HG03521 (cell line): ENCODE measurements at regions not wholly inside any gene's neighbourhood (a gene's known extent, or its start where the extent isn't known, plus 50 kb on each side); places are given as distances from the start of the nearest gene placed in this dataset.

Experiments used
- ATAC-seq: cut with Tn5 transposase; IDR thresholded peaks from one replicate; pipeline ENCODE4 v1.9.1; 2021; ENCODE audit warnings: mild to moderate bottlenecking, moderate library complexity; ENCODE audit not compliant: unreplicated experiment

GRCh38 chr13:90770334-90770733 is 577.2 kb upstream of the MIR17HG start:
- no peak for ATAC-seq

GRCh38 chr13:90773681-90774080 is 573.8 kb upstream of the MIR17HG start:
- ATAC-seq: no peak

- no peak for ATAC-seq
Measured at GRCh38 chr13:90776051-90776748, 571.3 kb upstream of the MIR17HG start.

GRCh38 chr13:90783273-90783672 is 564.2 kb upstream of the MIR17HG start:
- no peak for ATAC-seq

- ATAC-seq: no peak
Measured at GRCh38 chr13:90787007-90787406, 560.5 kb upstream of the MIR17HG start.

GRCh38 chr13:90792335-90792734 is 555.2 kb upstream of the MIR17HG start:
- ATAC-seq: no peak

- ATAC-seq: no peak
Measured at GRCh38 chr13:90793261-90793820, 554.1 kb upstream of the MIR17HG start.

GRCh38 chr13:90796474-90796873 is 551.0 kb upstream of the MIR17HG start:
- ATAC-seq: no peak

GRCh38 chr13:90797335-90797734 is 550.2 kb upstream of the MIR17HG start:
- no peak for ATAC-seq

- no peak for ATAC-seq
Measured at GRCh38 chr13:90798381-90798780, 549.1 kb upstream of the MIR17HG start.

- ATAC-seq: no peak
Measured at GRCh38 chr13:90800082-90800746, 547.3 kb upstream of the MIR17HG start.

- ATAC-seq: no peak
Measured at GRCh38 chr13:90801621-90802020, 545.9 kb upstream of the MIR17HG start.

- no peak for ATAC-seq
Measured at GRCh38 chr13:90803210-90803609, 544.3 kb upstream of the MIR17HG start.

- ATAC-seq: no peak
Measured at GRCh38 chr13:90806016-90806615, 541.4 kb upstream of the MIR17HG start.

GRCh38 chr13:90806892-90807291 is 540.6 kb upstream of the MIR17HG start:
- no peak for ATAC-seq

- ATAC-seq: no peak
Measured at GRCh38 chr13:90808838-90809237, 538.6 kb upstream of the MIR17HG start.

GRCh38 chr13:90824032-90824431 is 523.5 kb upstream of the MIR17HG start:
- ATAC-seq: no peak

- no peak for ATAC-seq
Measured at GRCh38 chr13:90826688-90827087, 520.8 kb upstream of the MIR17HG start.

GRCh38 chr13:90830782-90831181 is 516.7 kb upstream of the MIR17HG start:
- ATAC-seq: no peak

GRCh38 chr13:90833951-90834350 is 513.5 kb upstream of the MIR17HG start:
- ATAC-seq: no peak

- no peak for ATAC-seq
Measured at GRCh38 chr13:90834700-90835099, 512.8 kb upstream of the MIR17HG start.

GRCh38 chr13:90835826-90836225 is 511.7 kb upstream of the MIR17HG start:
- no peak for ATAC-seq
